Tibial artery (tissue), 4 donors: ENCODE measurements at regions not wholly inside any gene's neighbourhood (a gene's known extent, or its start where the extent isn't known, plus 50 kb on each side); places are given as distances from the start of the nearest gene placed in this dataset.

Experiments
- DNase-seq, 2 donors: peaks; one replicate each; pipeline ENCODE4 v3.0.0-alpha.2; 2019
- H3K27ac ChIP-seq, 2 donors: fragments of 200-600 bp; sonication (generic) in 1 of 2; 1 replicate in 1 of 2; 2 replicates in 1 of 2; pipeline ENCODE4 v1.5.1; 2018 to 2019; ENCODE audit warnings: mild to moderate bottlenecking in 1 of 2
- H3K27me3 ChIP-seq, 2 donors: fragments of 200-600 bp; sonication (generic) in 1 of 2; one replicate each; pipeline versions ENCODE4 v1.5.1 to v1.6.0; 2016 to 2019
- H3K36me3 ChIP-seq, 3 donors: fragments of 200-600 bp; sonication (generic) in 2 of 3; one replicate each; pipeline ENCODE4 v1.5.1; 2016 to 2019; ENCODE audit warnings: mild to moderate bottlenecking in 2 of 3
- H3K4me1 ChIP-seq, 4 donors: fragments of 200-600 bp; sonication (generic) in 2 of 4; 1 replicate in 3 of 4; 2 replicates in 1 of 4; pipeline ENCODE4 v1.5.1; 2016 to 2019
- H3K4me3 ChIP-seq, 2 donors: fragments of 200-600 bp; sonication (generic) in 1 of 2; 1 replicate in 1 of 2; 2 replicates in 1 of 2; pipeline ENCODE4 v1.5.1; 2018 to 2019; ENCODE audit warnings: mild to moderate bottlenecking in 2 of 2
- H3K9me3 ChIP-seq, 3 donors: fragments of 200-600 bp; sonication (generic) in 1 of 3; one replicate each; pipeline ENCODE4 v1.5.1; 2016 to 2019
- intact Hi-C: fragments of 100-400 bp; cut with DNase I; formaldehyde crosslinking; loops from one replicate; pipeline ENCODE4 v1.15.0; 2023; ENCODE audit warnings: low total_unique reads
- TF ChIP-seq, protein P1 (sequence below), 2 experiments: fragments of 200-600 bp in 1 of 2; fragments of 450-650 bp in 1 of 2; IDR thresholded peaks; one replicate each; pipeline ENCODE4 v1.5.1; 2017 to 2019; ENCODE audit warnings: antibody characterized with exemption in 2 of 2, mild to moderate bottlenecking in 1 of 2, moderate library complexity in 1 of 2

DNA sequence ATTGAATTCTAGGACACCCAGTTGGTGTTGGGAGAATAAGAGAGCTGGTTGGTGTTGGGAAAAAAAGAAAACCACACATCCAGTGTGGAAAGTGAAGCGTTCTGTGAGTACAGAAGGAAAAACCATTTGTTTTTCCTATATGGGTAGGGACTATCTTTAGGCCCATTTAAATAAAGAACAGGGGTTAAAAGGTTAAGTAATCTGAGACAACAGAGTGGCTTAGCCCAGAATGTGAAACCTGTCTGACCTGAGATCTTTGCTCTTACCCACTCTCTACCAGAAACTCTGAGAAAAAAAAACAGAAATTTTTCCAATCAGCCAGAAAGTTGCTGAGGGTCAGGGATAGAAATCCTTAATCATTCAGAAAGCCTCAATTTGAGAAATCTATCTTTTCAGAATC lies 59.8 kb upstream of the LRRC55 start:
- Histone ChIP-seq H3K36me3 (no peaks in the 10 kb centered on the region), H3K9me3 (no peaks in the 10 kb centered on the region), H3K4me3 (no peak overlapping the region), H3K27ac (no peak overlapping the region), H3K27me3 (peaks cover 0 to 5% of the 10 kb centered on the region in 2 donors), H3K4me1 (no peaks in the 10 kb centered on the region)
- intact Hi-C loops = no loop called here
- TF ChIP-seq, protein P1, sequence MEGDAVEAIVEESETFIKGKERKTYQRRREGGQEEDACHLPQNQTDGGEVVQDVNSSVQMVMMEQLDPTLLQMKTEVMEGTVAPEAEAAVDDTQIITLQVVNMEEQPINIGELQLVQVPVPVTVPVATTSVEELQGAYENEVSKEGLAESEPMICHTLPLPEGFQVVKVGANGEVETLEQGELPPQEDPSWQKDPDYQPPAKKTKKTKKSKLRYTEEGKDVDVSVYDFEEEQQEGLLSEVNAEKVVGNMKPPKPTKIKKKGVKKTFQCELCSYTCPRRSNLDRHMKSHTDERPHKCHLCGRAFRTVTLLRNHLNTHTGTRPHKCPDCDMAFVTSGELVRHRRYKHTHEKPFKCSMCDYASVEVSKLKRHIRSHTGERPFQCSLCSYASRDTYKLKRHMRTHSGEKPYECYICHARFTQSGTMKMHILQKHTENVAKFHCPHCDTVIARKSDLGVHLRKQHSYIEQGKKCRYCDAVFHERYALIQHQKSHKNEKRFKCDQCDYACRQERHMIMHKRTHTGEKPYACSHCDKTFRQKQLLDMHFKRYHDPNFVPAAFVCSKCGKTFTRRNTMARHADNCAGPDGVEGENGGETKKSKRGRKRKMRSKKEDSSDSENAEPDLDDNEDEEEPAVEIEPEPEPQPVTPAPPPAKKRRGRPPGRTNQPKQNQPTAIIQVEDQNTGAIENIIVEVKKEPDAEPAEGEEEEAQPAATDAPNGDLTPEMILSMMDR (IDR thresholded peaks at IDR 0.05) = no peak
- DNase-seq = no peak

- H3K4me3 ChIP-seq = no peak overlapping the region
- H3K4me1 ChIP-seq = no peaks in the 10 kb centered on the region
- intact Hi-C loops = no loop called here
These were observed 58.2 kb upstream of the LRRC55 start for GRCh38 chr11:57123590-57123989.

DNA sequence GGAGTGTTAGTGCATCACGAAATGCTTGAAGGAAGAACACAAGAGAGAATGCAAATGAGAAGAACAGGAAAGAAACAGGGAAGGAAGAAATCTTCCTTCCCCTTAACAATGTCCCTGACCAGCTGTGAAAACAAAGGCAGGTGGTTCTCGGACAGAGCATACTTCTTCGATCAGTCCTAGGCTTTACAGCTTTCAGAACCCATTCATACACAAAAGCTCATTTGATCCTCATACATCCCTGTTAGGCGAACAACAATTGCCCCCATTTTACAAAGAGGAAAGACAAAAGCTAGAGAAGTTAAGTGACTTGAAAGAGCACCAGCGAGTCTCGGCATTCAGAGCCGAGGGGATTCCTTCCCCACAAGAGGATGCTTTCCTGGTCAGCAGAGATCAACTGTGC lies 57.2 kb upstream of the LRRC55 start:
- intact Hi-C loops = no loop called here
- Histone ChIP-seq H3K4me3 (no peak overlapping the region), H3K36me3 (no peaks in the 10 kb centered on the region), H3K27ac (no peak overlapping the region), H3K27me3 (peaks cover 0 to 9% of the 10 kb centered on the region in 2 donors), H3K4me1 (no peaks in the 10 kb centered on the region), H3K9me3 (no peaks in the 10 kb centered on the region)
- TF ChIP-seq, protein P1 (IDR thresholded peaks at IDR 0.05) = no peak
- DNase-seq = no peak

More at GRCh38 chr11:57123590-57123989, 58.2 kb upstream of the LRRC55 start:
- Histone ChIP-seq H3K9me3 (no peaks in the 10 kb centered on the region), H3K27ac (no peak overlapping the region), H3K27me3 (peaks cover 0 to 9% of the 10 kb centered on the region in 2 donors), H3K36me3 (no peaks in the 10 kb centered on the region)
- TF ChIP-seq, protein P1 (IDR thresholded peaks at IDR 0.05) = no peak
- DNase-seq = no peak

DNA sequence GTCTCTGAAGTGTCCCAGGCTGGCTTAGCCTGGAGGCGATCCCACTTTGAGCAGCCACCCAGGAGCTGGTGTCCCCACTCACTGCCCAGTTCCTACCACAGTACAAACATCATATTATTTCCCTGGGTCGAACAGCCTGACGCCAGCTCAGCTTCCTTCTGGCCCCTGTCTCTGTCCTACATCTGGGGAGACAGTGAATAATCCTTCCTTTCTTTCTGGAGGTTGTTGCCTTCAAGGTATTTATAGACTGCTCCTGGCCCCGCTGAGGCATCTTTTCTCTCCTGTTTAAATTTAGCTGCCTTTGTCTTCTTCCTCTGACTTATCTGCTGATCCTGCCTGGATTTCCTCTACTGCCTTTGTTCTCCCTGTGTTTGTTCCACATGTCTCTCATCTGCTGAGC lies 56.8 kb upstream of the LRRC55 start:
- Histone ChIP-seq H3K9me3 (no peaks in the 10 kb centered on the region), H3K27me3 (peaks cover 0 to 9% of the 10 kb centered on the region in 2 donors), H3K36me3 (no peaks in the 10 kb centered on the region), H3K27ac (no peak overlapping the region), H3K4me1 (no peaks in the 10 kb centered on the region), H3K4me3 (no peak overlapping the region)
- TF ChIP-seq, protein P1 (IDR thresholded peaks at IDR 0.05) = no peak
- DNase-seq = no peak
- intact Hi-C loops = no loop called here

DNA sequence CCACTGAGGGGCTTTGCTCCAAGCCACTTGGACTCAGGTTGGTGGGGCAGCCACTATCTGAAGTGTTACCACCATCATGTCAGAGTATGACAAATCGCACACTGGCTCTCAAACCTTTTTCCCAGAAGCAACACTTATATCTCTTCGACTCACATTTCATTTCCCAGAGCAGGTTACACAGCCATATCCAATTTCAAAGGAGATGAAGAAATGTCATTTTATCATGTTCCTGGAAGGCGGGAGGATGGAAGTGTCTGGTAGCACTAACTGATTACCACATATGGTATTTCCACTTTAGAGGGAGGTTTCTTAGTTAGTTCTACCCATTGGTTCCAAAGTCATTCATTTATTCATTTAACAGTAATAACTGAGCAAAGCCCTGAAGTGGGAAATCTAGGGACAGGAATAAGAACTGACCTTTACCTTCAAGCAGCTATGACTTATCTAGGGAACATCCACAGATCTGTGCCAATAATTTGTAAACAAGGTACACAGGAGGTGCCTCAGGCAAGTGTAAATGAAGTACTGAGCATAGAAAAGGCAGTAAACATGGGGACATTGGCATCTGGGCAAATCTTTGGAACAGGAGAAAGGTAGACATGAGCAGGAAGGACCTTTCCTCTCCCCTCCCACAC lies 54.9 kb upstream of the LRRC55 start:
- H3K4me1 ChIP-seq = no peaks in the 10 kb centered on the region
- peaks cover 0 to 9% of the 10 kb centered on the region in 2 donors for H3K27me3 ChIP-seq
- H3K4me3 ChIP-seq = no peak overlapping the region
- H3K27ac ChIP-seq = no peak overlapping the region
- intact Hi-C loops = no loop called here
- TF ChIP-seq, protein P1 (IDR thresholded peaks at IDR 0.05) = no peak
- no peaks in the 10 kb centered on the region for H3K9me3 ChIP-seq
- DNase-seq = no peak
- no peaks in the 10 kb centered on the region for H3K36me3 ChIP-seq
